ENCODE measurements at regions not wholly inside any gene's neighbourhood (a gene's known extent, or its start where the extent isn't known, plus 50 kb on each side); places are given as distances from the start of the nearest gene placed in this dataset.

DNA sequence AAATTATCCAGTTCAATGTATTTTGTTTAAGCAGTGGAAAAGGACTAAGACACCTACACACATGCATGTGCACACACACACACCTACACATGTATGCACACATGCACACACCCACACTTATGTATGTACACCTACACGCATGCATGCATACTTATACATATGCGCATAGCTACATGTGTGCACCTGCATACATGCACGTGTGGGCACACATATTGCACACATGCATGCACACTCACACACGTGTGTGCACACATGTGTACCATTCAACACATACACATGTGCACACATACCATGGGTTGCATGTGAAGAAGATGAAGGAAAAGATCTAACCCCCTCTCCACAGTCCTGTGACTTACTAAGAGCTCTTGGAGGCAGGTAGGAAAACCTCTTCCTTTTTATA is 122.0 kb upstream of the MAFB start:
- TF ChIP-seq, protein P1, sequence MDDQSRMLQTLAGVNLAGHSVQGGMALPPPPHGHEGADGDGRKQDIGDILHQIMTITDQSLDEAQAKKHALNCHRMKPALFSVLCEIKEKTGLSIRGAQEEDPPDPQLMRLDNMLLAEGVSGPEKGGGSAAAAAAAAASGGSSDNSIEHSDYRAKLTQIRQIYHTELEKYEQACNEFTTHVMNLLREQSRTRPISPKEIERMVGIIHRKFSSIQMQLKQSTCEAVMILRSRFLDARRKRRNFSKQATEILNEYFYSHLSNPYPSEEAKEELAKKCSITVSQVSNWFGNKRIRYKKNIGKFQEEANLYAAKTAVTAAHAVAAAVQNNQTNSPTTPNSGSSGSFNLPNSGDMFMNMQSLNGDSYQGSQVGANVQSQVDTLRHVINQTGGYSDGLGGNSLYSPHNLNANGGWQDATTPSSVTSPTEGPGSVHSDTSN (CRISPR knock-in tag; IDR thresholded peaks at IDR 0.05; ENCODE audit: borderline replicate concordance): no peak
- TF ChIP-seq SP1 (IDR thresholded peaks at IDR 0.05) (no peak), SP1 (CRISPR knock-in tag; IDR thresholded peaks at IDR 0.05) (no peak), KDM5B (CRISPR knock-in tag; IDR thresholded peaks at IDR 0.05; ENCODE audit: borderline replicate concordance) (no peak)
